NT2/D1 (cell line): ENCODE measurements at regions not wholly inside any gene's neighbourhood (a gene's known extent, or its start where the extent isn't known, plus 50 kb on each side); places are given as distances from the start of the nearest gene placed in this dataset.

Source experiments
- YY1 ChIP-seq: IDR thresholded peaks from 2 replicates; pipeline ENCODE4 v1.6.1; 2011; ENCODE audit not compliant: insufficient read length, insufficient read depth
- ZNF274 ChIP-seq: IDR thresholded peaks from 2 replicates; pipeline ENCODE4 v1.6.1; 2011; ENCODE audit warnings: mild to moderate bottlenecking, low read depth, low read length

GRCh38 chr6:168222115-168223043, 97.2 kb downstream of the DACT2 start:
- TF ChIP-seq YY1: no peak
- TF ChIP-seq ZNF274: no peak
